ENCODE measurements at regions not wholly inside any gene's neighbourhood (a gene's known extent, or its start where the extent isn't known, plus 50 kb on each side); places are given as distances from the start of the nearest gene placed in this dataset.
"Not testable (repeated sequence)": the region's sequence is repeated elsewhere in the genome, so short reads cannot be mapped to it uniquely, and the experiment has no call there.

- DNase-seq (ENCODE audit: low read depth), result no peak
These were observed 90.6 kb downstream of the ANXA2R start for GRCh38 chr5:42949348-42950115.

DNA sequence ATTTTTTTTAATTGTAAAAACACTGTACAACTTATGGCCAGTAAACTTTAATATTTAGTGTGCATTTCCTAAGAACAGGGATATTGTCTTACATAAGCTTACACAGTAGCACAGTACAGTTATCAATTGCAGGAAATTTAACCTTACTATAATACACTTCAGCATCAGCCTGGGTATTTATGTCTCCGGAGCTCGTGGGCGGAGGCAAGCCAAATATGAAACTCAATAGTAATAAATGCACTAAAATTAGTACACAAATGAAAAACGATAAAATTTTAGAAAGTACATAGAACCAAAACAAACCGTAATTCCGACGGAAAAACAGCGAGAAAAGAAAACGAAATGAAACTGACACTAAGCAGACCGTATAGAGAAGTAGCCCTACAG is 91.2 kb downstream of the ANXA2R start:
- DNase-seq (ENCODE audit: low read depth), result no peak

DNA sequence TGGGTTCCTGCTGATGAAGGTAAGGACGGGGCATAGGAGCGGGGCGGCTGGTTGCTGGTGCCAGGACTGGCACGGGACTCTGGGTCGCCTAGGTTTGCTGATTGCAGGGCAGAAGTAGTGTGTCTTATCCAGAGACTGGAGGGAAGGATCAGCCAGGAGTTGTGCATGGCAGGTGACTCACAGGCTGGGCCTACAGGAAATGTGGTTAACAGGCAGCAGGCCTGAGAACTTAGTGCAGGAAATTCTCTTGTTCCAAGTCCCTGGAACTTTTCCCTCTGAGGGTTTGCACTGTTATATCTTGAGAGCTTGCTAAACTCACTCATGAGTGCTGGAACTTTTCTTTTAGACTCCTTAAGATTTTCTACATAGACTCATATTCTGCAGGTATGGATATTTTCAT is 95.1 kb downstream of the ANXA2R start:
- peak; percentile 61 for DNase-seq (ENCODE audit: low read depth)

DNA sequence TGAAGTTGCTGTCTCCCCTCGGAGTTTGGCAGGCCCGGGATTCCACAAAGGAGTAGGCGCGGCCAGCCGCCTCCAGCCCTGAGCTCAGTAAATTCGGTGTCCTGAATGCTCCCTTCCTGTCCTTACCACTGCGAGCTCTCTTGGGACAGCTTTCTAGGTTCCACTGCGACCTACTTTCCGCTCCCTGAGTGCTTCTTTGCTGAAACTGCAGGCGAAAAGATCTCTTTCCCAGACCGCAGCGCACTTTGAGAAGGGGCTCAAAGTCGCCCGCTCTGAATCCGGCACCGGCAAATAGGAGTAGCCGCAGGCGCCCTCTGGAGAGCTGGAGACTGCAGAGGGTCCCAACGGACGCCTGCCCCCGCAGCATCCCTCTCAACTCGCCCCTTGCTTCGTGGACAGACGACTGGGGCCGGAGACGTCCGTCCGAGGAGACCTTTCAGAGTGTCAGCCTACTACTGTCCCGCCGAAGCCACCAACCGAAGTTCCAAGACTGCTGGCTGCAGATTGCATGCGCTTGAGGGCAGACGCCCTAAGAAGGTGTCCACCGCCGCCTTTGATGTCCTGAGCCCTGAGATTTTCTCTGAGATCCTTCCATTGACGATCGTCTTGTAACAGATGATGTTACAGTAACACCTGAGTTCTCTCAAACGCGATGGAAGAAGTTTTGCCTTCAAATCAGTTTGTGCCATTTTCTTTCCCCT is 96.0 kb downstream of the ANXA2R start:
- DNase-seq (ENCODE audit: low read depth), result no peak

GRCh38 chr5:42940853-42941252 is 99.3 kb downstream of the ANXA2R start:
- DNase-seq (ENCODE audit: low read depth), result no peak

DNA sequence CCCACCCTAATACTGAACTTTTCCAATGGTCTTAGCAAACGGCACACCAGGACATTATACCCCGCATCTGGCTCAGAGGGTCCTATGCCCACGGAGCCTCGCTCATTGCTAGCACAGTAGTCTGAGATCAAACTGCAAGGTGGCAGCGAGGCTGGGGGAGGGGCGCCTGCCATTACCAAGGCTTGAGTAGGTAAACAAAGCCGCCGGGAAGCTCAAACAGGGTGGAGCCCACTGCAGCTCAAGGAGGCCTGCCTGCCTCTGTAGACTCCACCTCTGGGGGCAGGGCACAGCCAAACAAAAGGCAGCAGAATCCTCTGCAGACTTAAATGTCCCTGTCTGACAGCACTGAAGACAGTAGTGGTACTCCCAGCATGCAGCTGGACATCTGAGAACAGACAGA is 108.1 kb downstream of the ANXA2R start:
- DNase-seq (ENCODE audit: low read depth), result not testable (repeated sequence)

DNA sequence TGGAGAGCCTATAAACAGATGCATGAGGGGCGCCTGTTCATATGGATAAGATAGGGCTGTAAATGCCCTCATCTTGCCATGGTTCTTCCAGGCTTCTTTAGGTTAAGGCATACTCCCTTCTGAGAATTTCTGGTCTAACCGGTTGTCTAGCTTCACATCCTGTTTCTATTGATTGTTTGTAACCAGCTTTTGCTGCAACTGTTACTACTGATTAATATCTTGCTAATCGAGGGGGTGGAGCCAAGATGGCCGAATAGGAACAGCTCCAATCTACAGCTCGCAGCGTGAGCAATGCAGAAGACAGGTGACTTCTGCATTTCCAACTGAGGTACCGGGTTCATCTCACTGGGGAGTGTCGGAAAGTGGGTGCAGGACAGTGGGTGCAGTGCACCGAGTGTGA is 108.7 kb downstream of the ANXA2R start:
- DNase-seq (ENCODE audit: low read depth), result not testable (repeated sequence)

DNA sequence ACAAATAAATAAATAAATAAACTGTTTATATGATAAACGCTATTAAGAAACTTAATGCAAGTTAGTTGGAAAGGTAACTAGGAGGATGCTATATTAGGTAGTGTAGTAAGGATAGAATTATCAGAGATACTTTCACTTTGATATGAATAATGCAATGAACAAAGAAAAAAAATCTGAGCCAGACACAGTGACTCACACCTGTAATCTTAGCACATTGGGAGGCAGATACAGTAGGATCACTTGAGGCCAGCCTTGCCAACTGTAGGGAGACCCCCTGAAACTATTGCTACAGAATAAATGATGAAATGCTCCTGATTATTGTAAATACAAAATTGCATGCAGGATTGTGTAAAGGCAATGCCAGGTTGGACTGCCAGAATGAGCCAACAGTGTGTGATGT is 109.2 kb downstream of the ANXA2R start:
- DNase-seq (ENCODE audit: low read depth), result no peak

DNA sequence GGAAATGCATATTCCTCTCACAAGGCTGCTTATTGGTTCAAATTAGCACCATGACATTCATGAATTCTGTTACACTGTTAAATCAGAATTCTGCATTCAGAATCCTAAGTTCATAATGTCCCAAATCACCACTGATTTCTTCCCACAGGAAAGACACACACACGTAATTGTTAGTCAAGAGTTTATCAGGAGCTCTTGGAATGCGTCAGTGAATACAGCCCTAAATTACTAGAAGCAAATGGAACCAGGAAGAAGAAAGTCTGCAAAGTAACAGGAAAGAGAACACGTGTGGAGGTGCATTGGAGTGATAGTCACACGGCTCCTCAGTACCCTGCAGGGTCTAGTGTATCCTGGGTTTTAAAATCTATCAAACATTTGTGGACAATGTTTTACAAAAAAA is 110.2 kb downstream of the ANXA2R start:
- DNase-seq (ENCODE audit: low read depth), result no peak

DNA sequence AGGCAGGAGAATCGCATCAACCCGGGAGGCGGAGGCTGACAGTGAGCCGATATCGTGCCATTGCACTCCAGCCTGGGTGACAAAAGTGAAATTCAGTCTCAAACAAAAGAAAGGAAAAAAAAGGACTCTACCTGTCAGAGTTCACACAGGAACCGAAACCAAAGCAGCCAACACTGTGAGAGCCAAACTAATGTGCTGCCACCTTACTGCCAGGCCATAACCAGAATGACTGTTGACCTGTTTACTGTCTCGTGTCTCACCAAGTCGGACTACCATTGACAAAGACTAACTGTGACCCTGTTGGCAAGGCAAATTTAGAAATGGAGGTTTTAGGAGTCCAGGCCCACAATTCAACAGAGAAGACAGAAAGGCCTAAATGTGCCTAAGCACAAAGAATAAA is 112.4 kb downstream of the ANXA2R start:
- no peak for DNase-seq (ENCODE audit: low read depth)

DNA sequence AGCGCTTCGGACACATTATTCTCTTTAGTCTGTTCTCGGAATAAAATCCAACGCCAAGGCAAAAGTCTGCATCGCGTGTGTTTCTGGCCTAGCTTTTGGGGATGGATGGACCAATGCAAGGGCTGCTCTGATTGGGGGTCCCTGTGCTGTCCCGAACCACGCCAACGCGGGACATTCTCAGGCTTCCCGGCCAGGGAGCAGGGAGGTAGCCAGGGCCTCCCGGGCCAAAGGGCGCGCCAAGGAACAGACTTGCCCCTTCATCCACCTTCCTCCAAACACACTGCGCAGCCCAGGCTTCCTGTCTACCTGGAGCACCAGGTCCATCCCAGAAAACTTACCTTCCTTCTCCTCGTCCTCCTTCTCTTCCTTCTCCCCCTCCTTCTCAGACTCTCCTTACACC is 113.0 kb upstream of the SELENOP start:
- no peak for DNase-seq (ENCODE audit: low read depth)

GRCh38 chr5:42924226-42924625 is 112.5 kb upstream of the SELENOP start:
- DNase-seq (ENCODE audit: low read depth), result no peak

DNA sequence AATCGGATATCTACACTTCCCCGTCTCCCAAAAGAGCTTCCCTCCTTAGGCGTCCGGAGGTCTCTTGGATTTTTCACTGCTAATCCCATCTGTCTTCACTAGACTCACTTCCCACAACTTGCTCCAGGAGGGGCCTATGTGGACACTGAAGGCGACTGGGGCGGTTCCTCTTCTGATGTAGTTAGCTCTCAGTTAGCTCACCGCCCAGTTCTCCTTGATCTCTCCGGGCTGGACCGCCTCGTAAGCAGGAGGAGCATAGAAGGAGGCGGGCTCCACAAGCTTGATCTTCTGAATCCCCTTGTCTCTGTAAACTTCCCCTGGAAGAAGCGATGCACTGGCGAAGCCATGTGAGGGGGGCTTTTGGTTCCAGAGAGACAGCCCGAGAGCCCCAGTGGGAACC is 112.0 kb upstream of the SELENOP start:
- no peak for DNase-seq (ENCODE audit: low read depth)

DNA sequence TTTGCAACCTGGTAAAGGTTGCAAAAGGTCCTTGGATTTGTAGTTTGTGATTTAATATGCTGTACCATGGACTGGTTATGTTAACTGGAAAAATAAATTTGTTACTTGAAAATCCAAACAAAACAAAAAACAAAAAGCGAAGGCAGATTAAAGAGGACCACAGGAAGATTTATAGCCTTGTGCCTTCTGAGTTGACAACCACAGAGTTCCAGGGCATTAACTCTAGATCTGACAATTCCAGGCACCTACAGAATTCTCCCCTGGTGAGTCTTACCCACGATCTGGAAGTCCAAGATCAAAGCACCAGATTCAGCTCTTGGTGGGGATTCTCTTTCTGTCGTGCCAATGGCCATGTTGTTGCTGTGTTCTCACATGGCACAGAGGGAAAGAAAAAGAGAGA is 107.9 kb upstream of the SELENOP start:
- DNase-seq (ENCODE audit: low read depth), result no peak

- no peak for DNase-seq (ENCODE audit: low read depth)
These were observed 103.7 kb upstream of the SELENOP start for GRCh38 chr5:42915306-42915866.

DNA sequence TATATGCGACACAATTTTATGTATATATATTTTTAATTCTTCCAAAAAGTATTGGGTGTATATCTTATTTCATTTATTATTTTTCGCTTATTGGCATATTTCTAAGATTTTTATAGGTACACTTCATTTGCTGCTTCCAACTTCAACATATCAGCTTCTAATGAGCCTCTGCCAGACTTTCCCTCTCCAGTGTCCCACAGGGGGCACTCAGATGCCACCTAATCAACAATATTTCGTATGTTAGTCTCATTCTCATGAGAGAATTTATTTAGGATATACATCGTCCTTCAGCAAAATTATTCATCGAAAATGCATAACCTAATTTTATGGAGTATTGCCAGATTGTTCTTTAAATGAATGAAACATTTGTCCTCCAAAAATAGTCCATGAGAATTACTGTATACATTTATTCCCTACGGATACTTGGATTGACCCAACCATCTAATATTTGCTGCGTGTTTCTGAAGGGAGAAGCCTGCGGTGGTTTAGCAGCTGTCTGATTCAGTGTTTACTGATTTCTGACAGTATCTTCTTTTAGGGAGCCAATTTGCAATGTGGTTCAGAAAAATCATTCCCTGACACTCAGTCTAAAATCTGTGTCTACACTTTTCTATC is 100.6 kb upstream of the SELENOP start:
- peak; percentile 42 for DNase-seq (ENCODE audit: low read depth)

DNA sequence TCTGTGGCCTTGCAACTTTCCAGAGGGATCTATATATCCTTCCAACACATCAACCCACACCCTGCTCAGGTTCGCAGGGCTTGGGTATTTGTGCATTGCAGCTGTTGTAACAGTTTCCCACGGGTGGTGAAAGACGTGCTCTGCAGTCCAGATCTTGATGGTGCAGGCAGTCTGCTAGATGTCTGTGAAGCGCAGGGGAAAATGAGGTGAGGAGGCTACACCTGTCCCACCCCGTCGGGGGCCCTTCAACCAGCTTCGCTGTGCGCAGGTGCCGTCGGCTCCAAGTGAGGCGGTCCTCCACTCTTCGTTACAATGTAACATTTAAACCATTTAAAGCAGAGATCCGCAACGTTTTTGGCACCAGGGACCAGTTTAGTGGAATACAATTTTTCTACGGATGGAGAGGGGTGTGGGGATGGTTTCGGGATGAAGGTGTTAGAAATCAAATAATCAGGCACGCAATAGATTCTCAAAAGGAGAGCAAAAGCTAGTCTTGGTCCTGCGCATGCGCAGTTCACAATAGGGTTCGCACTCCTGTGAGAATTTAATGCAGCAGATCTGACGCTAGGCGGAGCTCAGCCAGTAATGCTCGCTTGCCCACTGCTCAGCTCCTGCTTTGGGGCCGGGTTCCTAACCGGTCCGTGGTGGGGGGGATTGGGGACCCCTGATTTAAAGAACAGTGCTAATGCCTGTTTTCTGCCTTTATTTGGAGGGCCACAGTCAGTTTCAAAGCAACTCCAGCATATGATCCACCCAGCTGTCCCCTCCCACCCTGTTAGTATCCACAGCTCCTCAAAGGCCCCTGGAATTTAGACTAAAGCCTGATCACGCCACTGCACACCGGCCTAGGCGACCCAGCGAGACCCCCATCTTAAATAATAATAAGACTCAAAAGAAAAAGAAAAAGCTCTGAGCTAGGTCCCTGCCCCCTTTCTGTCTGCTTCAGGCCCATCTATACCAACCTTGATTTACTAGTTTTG is 97.1 kb upstream of the SELENOP start:
- DNase-seq (ENCODE audit: low read depth), result peak; percentile 79

DNA sequence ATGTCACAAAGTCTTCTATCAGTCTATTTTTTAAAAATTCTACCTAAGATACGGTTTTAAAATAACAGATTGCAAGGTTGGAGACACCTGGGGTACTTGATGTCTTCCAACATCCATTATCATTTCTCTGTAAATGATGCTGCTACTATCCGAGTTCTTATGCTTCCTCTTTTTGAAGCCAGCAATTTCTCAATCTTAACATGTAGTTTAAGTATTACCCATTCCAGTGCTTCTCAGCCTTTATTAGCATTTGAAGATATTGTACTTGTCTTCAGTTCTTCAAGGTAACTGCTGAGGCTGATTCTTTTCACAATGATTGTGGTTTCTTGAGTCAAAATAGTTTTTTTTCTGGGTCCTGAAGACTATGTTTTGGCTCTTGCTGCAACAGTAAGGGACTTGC is 96.4 kb upstream of the SELENOP start:
- no peak for DNase-seq (ENCODE audit: low read depth)

DNA sequence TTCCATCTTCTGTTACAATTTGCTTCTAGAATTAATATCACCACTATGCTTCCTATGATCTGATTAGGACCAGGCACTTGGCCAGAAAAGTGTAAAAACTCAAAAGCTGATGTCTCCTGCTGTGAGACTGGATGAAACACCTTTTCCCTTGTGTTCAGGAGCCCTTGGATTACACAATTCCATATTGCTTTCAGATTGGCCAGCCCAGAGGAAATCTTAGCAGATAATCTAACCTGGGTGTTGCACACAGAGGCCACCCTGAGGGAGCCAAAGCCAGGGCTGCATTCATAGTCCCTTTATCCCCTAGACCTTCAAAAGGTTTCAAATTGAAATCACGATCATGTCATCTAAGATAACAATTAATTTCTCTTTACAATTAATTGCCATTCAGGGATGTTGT is 94.1 kb upstream of the SELENOP start:
- no peak for DNase-seq (ENCODE audit: low read depth)

- no peak for DNase-seq (ENCODE audit: low read depth)
These were observed 89.0 kb upstream of the SELENOP start for GRCh38 chr5:42900734-42901133.

GRCh38 chr5:42898760-42899159 is 87.1 kb upstream of the SELENOP start:
- no peak for DNase-seq (ENCODE audit: low read depth)

DNA sequence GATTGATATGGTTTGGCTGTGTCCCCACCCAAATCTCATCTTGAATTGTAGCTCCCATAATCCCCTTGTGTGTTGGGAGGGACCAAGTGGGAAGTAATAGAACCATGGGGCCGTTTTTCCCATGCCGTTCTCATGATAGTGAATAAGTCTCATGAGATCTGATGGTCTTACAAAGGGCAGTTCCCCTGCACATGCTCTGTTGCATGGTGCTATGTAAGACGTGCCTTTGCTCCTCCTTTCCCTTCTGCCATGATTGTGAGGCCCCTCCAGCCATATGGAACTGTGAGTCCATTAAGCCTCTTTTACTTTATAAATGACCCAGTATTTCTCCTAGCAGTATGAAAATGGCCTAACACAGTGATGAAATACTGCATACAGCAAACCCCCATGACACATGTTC is 84.8 kb upstream of the SELENOP start:
- DNase-seq (ENCODE audit: low read depth), result no peak
